HG03064 (cell line): ENCODE measurements at regions not wholly inside any gene's neighbourhood (a gene's known extent, or its start where the extent isn't known, plus 50 kb on each side); places are given as distances from the start of the nearest gene placed in this dataset.

ENCODE experiments used
- ATAC-seq: cut with Tn5 transposase; IDR thresholded peaks from one replicate; pipeline ENCODE4 v1.9.1; 2021; ENCODE audit warnings: low read depth; ENCODE audit not compliant: unreplicated experiment

DNA sequence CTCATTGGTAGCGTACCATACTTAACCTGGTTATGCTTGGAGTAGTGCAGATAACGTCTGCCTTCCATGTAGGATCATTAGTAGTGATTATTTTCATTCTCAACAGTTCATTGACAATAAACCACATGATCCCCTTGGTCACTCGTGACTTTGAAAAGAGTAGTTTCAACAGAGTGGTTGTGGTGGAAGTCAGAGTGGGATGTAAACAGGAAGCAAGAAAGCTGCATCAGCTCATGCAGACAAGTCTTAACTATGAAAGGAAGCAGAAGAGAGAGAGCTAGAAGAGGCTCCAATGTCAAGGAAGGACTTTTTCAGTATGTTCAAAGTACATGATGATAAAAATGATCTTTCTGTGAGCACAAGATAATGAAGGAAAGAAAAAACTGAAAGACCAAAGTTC lies 287.4 kb downstream of the MBD2 start:
- ATAC-seq = no peak

DNA sequence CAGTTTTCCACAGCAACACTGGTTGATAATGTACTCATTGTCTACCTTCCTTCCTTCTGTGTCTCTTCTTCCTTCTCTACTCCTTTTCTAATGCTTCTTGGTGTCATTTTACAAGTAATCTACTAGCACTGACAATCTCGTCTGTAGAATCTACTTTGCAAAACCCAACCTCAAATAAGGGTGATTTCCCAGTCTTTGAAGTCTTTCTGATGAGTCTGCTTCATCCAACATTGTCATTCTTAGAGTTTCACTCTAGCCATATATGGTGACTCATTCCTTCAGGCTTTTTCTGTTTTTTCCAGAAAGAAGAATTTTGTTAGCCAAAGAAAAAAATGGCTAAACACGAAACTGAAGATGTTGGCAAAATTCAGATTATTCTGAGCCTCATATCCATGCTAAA lies 288.7 kb downstream of the MBD2 start:
- ATAC-seq = no peak

DNA sequence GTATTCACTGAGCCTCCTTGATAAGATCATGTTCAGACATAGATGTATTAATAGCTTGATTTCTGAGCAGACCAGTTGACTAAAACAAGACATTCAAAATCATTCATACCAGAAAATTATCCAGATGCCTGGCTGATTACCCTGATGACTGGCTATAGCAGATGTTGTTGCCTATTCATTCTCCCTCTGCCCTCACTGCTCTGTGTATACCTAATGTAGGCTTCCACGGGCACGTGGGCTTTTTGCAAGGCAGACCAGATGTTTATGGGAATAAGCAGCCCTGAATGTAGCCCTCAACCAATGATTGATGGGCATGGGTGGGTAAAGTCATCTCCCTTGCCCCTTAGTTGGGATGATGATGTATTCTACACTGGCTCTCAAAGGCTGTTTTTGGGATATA lies 289.1 kb downstream of the MBD2 start:
- no peak for ATAC-seq

DNA sequence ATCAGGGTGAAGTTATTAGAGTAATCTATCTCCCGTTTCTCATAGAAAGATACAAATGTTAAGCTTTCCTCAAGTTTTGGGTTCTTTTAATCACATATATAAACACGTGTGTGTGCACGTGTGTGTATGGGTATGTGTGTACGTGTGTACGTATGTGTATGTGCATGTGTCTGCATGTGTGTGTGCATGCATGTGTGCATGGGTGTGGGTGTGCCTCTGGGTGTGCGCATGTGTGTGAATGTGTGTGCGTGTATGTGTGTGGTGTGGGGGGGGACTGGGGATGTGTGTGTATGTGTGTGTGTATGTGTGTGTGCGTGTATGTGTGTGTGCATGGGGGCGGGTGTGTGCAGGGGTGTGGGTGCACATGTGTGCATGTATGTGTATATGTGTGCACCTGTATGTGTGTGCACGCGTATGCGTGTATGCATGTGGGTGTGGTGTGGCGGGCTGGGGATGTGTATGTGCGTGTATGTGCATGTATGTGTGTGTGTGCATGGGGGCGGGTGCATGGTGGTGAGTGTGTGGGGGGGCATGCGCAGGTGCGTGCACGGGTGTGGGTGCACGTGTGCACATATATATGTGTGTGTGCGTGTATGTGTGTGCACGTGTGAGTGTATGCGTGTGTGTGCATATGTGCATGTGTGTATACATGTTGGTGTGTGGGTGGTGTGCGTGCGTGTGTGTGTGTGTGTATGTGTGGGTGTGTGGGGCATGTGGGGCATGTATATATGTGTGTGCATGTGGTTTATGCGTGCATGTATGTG lies 304.0 kb downstream of the MBD2 start:
- no peak for ATAC-seq

DNA sequence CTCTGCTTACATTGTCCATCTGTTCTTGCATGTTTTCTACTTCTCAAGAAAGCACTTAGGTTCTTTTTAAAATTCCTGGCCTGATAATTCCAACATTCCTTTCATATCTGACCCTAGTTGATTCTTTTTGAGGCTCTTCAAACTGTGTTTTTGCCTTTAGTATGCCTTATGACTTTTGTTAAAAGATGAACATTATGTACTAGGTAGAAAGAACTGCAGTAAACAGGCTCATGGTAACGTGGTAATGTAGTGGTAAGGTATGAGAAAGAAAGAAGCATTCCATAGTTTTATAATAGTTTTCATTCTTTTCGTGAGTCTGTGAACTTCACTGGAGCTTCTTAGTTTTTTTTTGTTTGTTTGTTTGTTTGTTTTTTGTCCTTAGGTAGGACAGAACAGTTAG lies 306.4 kb downstream of the MBD2 start:
- ATAC-seq = no peak

DNA sequence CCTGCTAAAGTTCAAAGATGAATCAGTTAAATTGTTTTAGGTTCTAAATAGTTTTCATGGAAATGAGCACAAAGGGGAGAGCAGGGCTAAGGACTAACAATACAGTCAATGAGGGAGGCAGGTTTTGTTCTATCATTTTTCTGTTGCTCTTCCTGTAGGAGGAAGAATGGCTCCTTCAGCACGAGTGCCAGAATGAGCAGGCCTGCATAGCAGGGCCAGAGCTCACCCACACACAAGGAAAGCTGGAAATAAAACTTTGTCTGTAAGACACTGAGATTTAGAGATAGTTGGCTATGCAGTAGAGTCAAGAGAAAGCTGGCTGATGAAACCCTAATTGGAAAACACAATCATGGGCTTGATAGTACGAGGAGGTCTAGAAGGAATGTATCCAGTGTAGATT lies 313.3 kb downstream of the MBD2 start:
- ATAC-seq = no peak

DNA sequence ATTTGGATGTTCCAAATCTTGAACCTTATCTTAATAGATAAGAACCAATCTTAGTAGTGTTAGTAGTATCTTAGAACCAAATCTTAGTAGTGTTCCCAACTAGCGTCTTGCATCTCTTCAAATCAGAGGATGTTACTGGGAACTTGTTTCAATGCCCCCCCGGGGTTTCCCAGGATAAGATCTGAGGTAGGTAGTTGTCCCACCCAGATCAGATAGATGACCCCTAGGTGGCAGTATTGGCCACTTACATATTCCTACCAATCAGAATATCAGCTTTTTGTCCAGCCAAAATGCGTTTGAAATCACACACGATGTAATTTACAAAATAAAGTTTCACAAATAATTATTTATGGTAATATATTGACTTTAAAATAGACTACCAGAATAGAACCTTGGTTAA lies 314.8 kb downstream of the MBD2 start:
- ATAC-seq = no peak

DNA sequence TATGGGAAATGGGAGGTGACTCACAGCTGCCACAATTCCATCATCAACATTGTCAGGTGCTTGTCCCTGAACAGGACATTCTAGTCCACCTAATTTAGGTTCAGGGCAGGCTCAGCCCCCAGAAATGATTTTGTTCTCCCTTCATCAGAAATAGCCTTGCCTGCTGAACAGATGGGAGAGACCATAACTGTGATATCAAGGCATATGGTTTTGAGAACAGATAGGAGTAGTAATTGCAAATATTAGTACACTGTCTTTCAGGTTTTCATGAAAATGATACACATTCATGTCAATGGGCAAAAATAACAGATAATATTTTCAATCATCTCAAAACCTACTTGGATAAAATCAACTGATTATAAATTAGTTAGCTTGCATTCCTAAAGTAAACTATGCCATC lies 316.5 kb downstream of the MBD2 start:
- ATAC-seq = no peak

DNA sequence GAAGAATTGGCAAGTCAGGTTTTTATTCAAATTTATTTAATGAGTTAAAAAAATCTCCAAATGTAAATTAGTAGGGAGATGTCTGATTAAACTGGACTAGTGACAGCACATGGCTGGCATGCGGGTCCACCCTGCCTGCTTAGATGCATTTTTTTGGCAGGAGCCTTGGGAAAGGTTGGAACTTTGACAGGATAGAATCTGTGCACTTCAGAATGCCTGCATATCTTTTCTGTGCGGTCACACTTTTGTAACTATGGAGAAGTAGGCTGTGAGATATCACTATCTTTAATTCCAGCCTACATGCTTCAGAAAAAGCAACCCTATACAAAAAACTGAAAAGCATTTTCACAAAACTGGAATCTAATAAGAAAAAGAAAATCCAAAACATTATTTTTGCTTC lies 317.8 kb downstream of the MBD2 start:
- ATAC-seq = no peak

DNA sequence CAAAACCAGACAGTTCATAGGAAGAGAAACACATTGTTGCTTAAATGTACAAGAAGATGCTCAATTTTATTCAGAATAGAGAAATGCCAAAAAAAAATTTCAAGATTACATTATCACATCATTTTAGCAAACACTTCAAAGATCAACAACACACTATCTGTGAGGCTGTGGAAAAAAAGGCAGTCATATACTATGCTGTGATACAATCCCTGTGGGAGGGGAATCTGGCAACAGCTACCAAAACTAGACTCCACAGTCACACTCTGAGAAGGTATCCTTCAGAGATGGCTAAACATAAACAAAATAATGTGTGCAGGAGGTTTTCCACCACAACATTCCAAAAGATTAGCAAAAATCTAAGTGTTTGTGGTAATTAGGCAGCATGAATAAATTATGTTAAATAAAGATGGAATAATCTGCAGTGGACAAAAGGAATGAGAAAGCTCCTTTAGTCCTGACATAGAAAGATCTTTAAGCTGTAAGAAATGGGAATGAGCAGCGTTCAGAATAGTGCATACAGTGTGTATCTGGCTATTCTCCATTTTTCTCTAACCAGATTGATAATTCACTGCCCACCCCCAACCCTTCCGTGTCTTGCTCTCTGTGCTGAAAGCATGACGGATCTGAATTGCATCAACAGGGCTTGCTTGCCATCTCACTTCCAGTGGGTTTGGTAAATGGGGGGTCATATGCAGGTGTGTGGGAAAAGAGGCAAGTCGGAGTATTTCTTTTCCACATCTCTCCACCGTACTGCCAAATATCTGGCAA lies 329.6 kb downstream of the MBD2 start:
- no peak for ATAC-seq

DNA sequence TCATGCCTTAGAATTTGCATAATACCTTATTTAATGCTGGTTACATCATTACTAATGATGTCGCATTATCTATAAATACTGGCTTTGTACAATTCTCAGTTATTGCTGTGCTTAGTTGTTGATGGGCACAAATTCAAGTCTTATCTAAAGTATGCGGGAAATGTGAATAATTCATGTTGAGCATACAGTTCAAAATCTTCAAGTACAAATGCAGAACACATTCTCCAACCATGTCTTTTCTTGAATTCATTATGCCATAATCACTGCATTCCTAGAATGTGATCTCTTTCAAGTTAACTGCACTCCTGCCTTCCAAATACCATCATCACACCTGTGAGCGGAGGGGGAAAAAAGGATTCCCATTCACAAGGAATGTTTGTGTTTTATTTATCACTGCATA lies 337.0 kb downstream of the MBD2 start:
- ATAC-seq = no peak

DNA sequence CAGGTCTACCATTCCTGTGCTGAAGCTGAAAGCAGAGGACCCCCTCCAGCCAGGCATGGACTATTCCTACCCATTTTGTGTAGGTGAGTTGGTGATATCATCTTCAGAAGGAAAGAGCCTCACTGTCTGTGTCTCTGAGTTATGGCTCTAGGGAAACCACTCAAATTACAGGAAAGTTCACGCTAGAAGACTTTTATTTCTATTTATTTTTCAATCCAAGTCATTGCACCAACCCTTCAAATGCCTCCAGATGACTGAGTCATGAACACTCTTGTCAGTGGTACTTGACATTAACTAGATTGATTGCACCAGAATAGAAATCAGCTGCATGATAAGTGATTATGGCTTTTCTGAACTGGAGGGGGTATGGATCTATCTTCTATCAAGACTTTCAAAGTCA lies 338.4 kb downstream of the MBD2 start:
- ATAC-seq = no peak

DNA sequence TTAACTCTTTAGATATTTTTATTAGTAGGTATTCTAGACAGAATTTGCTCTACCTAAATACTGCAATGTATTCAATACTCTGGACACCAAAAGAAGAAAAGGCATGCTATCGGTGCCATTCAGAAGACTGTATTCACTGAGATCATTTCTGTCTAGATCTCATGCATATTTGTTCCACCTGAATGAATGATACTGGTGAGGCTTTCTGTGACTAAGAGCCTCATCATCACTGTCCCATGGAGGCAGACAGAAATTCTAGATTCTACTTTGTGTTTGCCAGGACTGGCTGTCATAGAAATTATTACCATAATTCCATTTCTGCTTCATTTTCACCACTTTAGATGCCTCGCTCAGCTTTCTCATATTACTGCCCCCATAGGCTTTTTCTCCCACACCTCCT lies 340.7 kb downstream of the MBD2 start:
- ATAC-seq = no peak

DNA sequence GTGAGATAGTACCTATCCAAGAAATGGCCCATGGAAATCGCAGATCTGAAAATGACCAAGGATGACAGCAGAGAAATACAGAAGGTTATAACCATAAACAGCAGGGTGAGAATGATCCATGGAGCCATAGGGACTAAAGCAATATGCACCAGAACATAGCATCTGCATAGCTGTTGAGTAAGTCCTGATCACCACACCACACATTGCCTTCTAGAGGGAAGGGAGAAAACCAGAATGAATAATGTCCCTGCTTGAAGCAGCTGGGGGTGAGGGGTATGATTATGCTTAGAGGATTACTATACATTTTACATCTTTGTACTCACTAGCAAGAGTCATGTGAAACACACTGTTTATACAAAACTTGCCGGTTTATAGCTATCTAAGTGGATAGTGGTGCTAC lies 350.4 kb downstream of the MBD2 start:
- ATAC-seq = no peak

DNA sequence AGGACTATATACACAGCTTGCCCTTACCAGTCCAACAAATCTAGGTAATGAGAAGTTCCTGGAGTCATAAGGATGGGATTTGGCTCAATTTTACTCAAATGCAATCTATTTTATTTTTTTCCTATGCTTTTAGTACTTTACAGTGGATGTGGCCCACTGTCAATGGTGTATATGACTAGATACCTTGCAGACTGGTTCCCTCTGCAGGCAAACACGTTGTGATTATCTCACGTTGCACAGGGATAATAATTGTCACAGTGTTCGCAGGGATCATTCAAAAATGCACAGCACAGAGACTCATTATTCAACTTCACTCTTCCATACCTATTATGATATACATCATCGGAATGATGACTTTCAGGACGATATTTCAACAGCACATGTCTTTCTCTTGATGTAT lies 359.7 kb downstream of the MBD2 start:
- ATAC-seq = no peak

DNA sequence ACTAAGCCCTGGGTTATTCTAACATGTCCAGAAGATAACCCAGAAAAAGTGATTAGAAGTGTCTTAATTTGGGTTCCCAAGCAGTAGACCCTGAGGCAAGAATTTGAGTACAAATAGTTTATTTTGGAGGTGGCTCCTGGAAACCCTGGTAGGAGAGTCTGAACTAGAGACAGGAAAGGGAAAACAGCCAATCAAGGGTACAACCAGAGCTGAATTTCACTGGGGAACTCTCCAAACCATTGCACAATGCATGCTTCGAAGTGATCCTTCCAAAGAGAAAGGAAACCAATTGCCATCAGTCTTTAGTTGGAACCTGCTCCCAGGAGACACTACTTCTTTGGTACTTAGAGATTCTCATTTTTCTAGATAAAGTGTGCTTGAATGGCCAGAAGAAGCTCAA lies 361.5 kb downstream of the MBD2 start:
- no peak for ATAC-seq

DNA sequence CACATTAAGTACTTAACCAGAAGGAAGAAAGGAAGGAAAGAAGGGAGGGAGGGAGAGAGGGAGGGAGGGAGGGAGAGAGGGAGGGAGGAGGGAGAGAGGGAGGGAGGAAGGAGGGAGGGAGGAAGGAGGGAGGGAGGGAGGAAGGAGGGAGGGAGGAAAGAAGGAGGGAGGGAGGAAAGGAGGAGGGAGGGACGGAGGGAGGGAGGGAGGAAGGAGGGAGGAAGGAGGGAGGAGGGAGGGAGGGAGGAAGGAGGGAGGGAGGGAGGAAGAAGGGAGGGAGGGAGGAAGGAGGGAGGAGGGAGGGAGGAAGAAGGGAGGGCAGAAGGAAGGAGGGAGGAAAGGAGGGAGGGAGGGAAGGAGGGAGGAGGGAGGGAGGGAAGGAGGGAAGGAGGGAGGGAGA lies 363.3 kb downstream of the MBD2 start:
- no peak for ATAC-seq

DNA sequence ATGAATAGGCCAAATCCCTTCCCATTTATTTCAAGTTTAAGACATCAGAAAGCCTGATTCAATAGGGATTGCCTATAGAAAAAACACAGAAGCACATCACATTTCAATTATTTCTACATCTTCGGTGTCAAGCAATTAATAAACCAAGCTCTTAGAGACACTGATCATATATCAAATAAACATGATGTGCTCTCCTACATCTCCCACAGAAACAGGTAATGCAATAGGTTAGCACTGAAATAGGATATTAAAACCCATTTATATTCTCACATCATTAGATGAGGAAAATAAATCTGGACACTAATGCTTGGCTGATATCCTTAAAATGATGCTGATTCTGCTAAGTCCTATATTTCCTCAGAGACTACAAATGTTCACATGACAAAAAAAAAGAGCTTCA lies 364.7 kb downstream of the MBD2 start:
- ATAC-seq = no peak

DNA sequence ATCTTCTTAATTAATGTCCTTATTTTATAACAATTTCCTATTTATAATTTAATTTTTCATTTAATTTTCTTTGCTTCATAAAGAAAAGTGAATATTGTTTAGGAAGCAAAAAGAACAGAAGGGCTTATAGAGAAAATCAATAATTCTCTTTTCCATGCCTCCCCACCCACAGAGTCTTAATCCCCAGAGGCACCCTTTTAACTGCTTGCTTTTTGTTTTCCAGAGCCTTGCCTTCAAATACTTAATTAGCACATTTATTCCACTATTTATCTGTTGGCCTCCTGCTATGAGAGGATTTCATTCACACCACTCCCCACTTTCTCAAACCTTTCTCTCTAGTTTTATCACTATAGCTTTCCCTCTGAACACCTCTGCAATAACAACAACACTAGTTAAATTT lies 373.6 kb downstream of the MBD2 start:
- no peak for ATAC-seq

DNA sequence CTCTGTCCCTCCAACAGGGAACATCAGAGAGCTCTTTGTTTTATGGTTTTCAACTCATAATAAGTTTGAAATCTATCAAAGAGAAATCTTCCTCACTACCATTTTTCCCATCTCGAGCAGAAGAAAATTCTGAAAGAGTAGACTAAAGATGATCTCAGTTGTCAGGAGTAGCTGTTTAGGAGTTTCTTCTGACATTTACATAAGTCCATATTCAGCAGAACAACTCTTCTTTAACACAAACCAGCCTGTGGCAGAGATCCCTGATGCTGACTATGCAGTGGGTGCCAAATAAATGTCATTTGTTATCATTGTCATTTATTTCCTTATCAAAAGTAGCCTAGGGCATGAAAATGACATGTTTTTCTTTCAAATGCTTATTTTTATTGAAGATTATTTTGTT lies 380.7 kb downstream of the MBD2 start:
- ATAC-seq = no peak

DNA sequence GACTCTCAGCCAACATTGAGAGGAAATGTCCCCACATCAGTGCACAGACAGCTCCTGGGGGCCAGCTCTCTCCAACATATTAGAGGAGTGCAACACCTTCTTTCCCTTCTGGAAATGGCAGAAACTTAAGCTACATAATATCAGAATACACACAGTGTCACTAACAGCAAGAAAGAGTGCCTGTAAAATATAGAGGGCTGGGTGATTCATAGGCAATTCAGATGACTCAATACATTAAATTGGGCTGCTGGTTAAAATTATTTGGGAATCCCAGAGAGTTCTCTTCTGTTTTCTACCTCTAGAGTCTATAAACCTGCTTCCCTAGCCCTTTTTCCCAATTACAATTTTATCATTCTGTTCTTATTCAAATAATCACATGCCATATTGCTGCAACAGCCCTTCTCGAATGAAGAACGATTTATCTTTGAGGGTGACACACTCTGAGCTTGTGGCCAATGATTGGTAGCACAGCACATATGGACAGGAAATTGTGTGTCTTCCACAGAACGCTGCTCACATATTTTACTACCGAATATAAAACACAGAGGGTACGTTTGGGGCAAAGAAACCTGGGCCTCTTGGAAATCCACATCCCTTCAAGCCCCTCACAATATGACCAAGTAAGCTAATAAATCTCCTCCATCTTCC lies 381.2 kb downstream of the MBD2 start:
- ATAC-seq = no peak

DNA sequence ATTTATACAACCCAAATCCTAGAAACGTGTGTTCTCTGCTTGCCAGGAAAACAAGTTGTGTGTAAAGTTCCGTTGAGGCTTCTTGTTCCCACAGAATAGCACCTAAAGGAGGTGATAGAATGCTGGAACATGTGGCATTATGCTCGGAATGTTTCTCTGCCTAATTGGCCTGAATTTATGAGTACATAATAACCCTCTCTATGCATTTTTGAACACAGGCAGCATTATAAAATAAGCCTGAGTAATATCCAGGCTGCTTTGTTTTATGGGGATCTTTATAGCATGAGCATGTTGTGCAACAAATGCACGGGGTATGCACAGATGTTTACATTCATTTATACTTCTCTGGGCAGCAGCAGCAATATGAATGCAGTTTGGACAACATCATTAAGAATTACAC lies 385.7 kb downstream of the MBD2 start:
- no peak for ATAC-seq
